Glutamatergic neuron (in vitro differentiated cells): ENCODE measurements at regions not wholly inside any gene's neighbourhood (a gene's known extent, or its start where the extent isn't known, plus 50 kb on each side); places are given as distances from the start of the nearest gene placed in this dataset.

Experiments used
- DNase-seq: peaks from one replicate; pipeline ENCODE4 v3.0.0; 2022
- H3K27ac Mint-ChIP-seq: one replicate; pipeline ENCODE4 v1.8.0; 2020; ENCODE audit warnings: mild to moderate bottlenecking, mixed read lengths, inconsistent platforms; ENCODE audit not compliant: unreplicated experiment
- H3K27me3 Mint-ChIP-seq: one replicate; pipeline ENCODE4 v1.8.0; 2020; ENCODE audit warnings: mild to moderate bottlenecking, moderate library complexity, mixed read lengths, inconsistent platforms; ENCODE audit not compliant: unreplicated experiment
- H3K36me3 Mint-ChIP-seq: one replicate; pipeline ENCODE4 v1.8.0; 2020; ENCODE audit warnings: mild to moderate bottlenecking, mixed read lengths, inconsistent platforms; ENCODE audit not compliant: unreplicated experiment
- H3K4me1 Mint-ChIP-seq: one replicate; pipeline ENCODE4 v1.8.0; 2020; ENCODE audit warnings: mild to moderate bottlenecking, low read depth, mixed read lengths, inconsistent platforms; ENCODE audit not compliant: unreplicated experiment
- H3K4me3 Mint-ChIP-seq: one replicate; pipeline ENCODE4 v1.8.0; 2020; ENCODE audit warnings: mild to moderate bottlenecking, mixed read lengths, inconsistent platforms; ENCODE audit not compliant: unreplicated experiment
- H3K9me3 Mint-ChIP-seq: one replicate; pipeline ENCODE4 v1.8.0; 2020; ENCODE audit warnings: mild to moderate bottlenecking, moderate library complexity, mixed read lengths, inconsistent platforms; ENCODE audit not compliant: unreplicated experiment
- TF ChIP-seq, protein P1 (sequence below): fragments of 200-600 bp; sonication (generic); IDR thresholded peaks from one replicate; pipeline ENCODE4 v1.5.0; 2021; ENCODE audit not compliant: partially characterized antibody, unreplicated experiment

GRCh38 chr20:50409495-50409894 lies 100.7 kb upstream of the PTPN1 start:
- Mint-ChIP-seq H3K27ac (no peak overlapping the region), H3K27me3 (no peaks in the 10 kb centered on the region), H3K4me1 (peaks cover 14% of the 10 kb centered on the region), H3K9me3 (peaks cover 3% of the 10 kb centered on the region), H3K36me3 (peaks cover 11% of the 10 kb centered on the region), H3K4me3 (no peak overlapping the region)
- no peak for DNase-seq
- TF ChIP-seq, protein P1, sequence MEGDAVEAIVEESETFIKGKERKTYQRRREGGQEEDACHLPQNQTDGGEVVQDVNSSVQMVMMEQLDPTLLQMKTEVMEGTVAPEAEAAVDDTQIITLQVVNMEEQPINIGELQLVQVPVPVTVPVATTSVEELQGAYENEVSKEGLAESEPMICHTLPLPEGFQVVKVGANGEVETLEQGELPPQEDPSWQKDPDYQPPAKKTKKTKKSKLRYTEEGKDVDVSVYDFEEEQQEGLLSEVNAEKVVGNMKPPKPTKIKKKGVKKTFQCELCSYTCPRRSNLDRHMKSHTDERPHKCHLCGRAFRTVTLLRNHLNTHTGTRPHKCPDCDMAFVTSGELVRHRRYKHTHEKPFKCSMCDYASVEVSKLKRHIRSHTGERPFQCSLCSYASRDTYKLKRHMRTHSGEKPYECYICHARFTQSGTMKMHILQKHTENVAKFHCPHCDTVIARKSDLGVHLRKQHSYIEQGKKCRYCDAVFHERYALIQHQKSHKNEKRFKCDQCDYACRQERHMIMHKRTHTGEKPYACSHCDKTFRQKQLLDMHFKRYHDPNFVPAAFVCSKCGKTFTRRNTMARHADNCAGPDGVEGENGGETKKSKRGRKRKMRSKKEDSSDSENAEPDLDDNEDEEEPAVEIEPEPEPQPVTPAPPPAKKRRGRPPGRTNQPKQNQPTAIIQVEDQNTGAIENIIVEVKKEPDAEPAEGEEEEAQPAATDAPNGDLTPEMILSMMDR = no peak

GRCh38 chr20:50410343-50410742 lies 99.8 kb upstream of the PTPN1 start:
- TF ChIP-seq, protein P1 = no peak
- Mint-ChIP-seq H3K4me1 (peaks cover 12% of the 10 kb centered on the region), H3K36me3 (peaks cover 11% of the 10 kb centered on the region), H3K9me3 (peaks cover 3% of the 10 kb centered on the region), H3K27ac (no peak overlapping the region), H3K27me3 (no peaks in the 10 kb centered on the region), H3K4me3 (no peak overlapping the region)
- no peak for DNase-seq

GRCh38 chr20:50412069-50412468 lies 98.1 kb upstream of the PTPN1 start:
- Mint-ChIP-seq H3K27ac (no peak overlapping the region), H3K27me3 (no peaks in the 10 kb centered on the region), H3K4me1 (peaks cover 12% of the 10 kb centered on the region), H3K9me3 (no peaks in the 10 kb centered on the region), H3K4me3 (no peak overlapping the region), H3K36me3 (peaks cover 11% of the 10 kb centered on the region)
- no peak for DNase-seq
- TF ChIP-seq, protein P1 = no peak

GRCh38 chr20:50412499-50412898 lies 97.7 kb upstream of the PTPN1 start:
- no peaks in the 10 kb centered on the region for H3K27me3 Mint-ChIP-seq
- H3K4me1 Mint-ChIP-seq = peaks cover 12% of the 10 kb centered on the region
- peaks cover 11% of the 10 kb centered on the region for H3K36me3 Mint-ChIP-seq
- TF ChIP-seq, protein P1 = no peak
- H3K27ac Mint-ChIP-seq = no peak overlapping the region
- H3K9me3 Mint-ChIP-seq = no peaks in the 10 kb centered on the region
- no peak for DNase-seq
- H3K4me3 Mint-ChIP-seq = no peak overlapping the region

GRCh38 chr20:50413088-50413500 lies 97.1 kb upstream of the PTPN1 start:
- TF ChIP-seq, protein P1 = no peak
- Mint-ChIP-seq H3K27me3 (peaks cover 6% of the 10 kb centered on the region), H3K9me3 (peaks cover 2% of the 10 kb centered on the region), H3K4me1 (peaks cover 12% of the 10 kb centered on the region), H3K4me3 (no peak overlapping the region), H3K36me3 (peaks cover 11% of the 10 kb centered on the region), H3K27ac (no peak overlapping the region)
- no peak for DNase-seq
